Common myeloid progenitor, CD34-positive (primary cell): ENCODE measurements at regions not wholly inside any gene's neighbourhood (a gene's known extent, or its start where the extent isn't known, plus 50 kb on each side); places are given as distances from the start of the nearest gene placed in this dataset.

Experiments used
- CTCF ChIA-PET: fragments of 350-600 bp; sonication (Branson Sonifier 250); formaldehyde crosslinking; loops from one replicate; lab custom pipeline; 2021; ENCODE audit warnings: antibody characterized with exemption; lab: Charles Lee
- POLR2A ChIA-PET: fragments of 350-600 bp; sonication (Branson Sonifier 250); formaldehyde crosslinking; loops from one replicate; lab custom pipeline; 2021; ENCODE audit warnings: antibody characterized with exemption; lab: Charles Lee
- DNase-seq, 3 donors: peaks; one replicate each; pipeline versions ENCODE4 v3.0.0 to v3.0.0-alpha.2; 2013
- H3K27ac ChIP-seq, 2 experiments: 1 replicate in 1 of 2; 2 replicates in 1 of 2; pipeline ENCODE4 v1.7.0; 2013; ENCODE audit warnings: inconsistent platforms in 2 of 2, low read length in 2 of 2, mild to moderate bottlenecking in 2 of 2, low read depth in 1 of 2, moderate library complexity in 1 of 2; ENCODE audit not compliant: severe bottlenecking in 2 of 2, insufficient read depth in 1 of 2, poor library complexity in 1 of 2
- H3K27me3 ChIP-seq, 5 experiments: replicated peaks in 2 of 5; 1 replicate in 3 of 5; 2 replicates in 2 of 5; pipeline versions ENCODE4 v1.6.1 to v1.7.0; 2013; ENCODE audit warnings: low read length in 4 of 5, mild to moderate bottlenecking in 2 of 5, moderate library complexity in 2 of 5, inconsistent platforms in 1 of 5; ENCODE audit not compliant: insufficient read depth in 5 of 5, control insufficient read depth in 4 of 5
- H3K36me3 ChIP-seq, 4 experiments: 1 replicate in 2 of 4; 2 replicates in 2 of 4; pipeline versions ENCODE4 v1.6.1 to v1.7.0; 2013; ENCODE audit warnings: low read length in 3 of 4, control low read depth in 1 of 4, mild to moderate bottlenecking in 1 of 4; ENCODE audit not compliant: control insufficient read depth in 4 of 4, insufficient read depth in 4 of 4
- H3K4me1 ChIP-seq, 4 experiments: 1 replicate in 3 of 4; 2 replicates in 1 of 4; pipeline versions ENCODE4 v1.6.1 to v1.7.1; 2013; ENCODE audit warnings: low read length in 3 of 4, mild to moderate bottlenecking in 3 of 4, control low read depth in 1 of 4, inconsistent platforms in 1 of 4, moderate library complexity in 1 of 4; ENCODE audit not compliant: control insufficient read depth in 4 of 4, insufficient read depth in 4 of 4; ENCODE audit errors: control extremely low read depth in 1 of 4
- H3K4me3 ChIP-seq, 7 experiments: 1 replicate in 4 of 7; 2 replicates in 3 of 7; pipeline versions ENCODE4 v1.5.1 to v1.7.0; 2013; ENCODE audit warnings: mild to moderate bottlenecking in 7 of 7, low read length in 6 of 7, moderate library complexity in 6 of 7, inconsistent platforms in 2 of 7, low read depth in 2 of 7, control low read depth in 1 of 7; ENCODE audit not compliant: insufficient read depth in 4 of 7, control insufficient read depth in 1 of 7; ENCODE audit errors: extremely low read depth in 1 of 7
- H3K9me3 ChIP-seq, 5 experiments: 1 replicate in 4 of 5; 2 replicates in 1 of 5; pipeline versions ENCODE4 v1.6.1 to v1.7.1; 2013; ENCODE audit warnings: low read length in 4 of 5, mild to moderate bottlenecking in 2 of 5, inconsistent platforms in 1 of 5, low read depth in 1 of 5, moderate library complexity in 1 of 5; ENCODE audit not compliant: control insufficient read depth in 4 of 5, insufficient read depth in 2 of 5; ENCODE audit errors: control extremely low read depth in 1 of 5
- WGBS: methylation state at CpG from one replicate; pipeline ENCODE4 v1.1.5; 2013; ENCODE audit not compliant: insufficient coverage; 5-methylcytosine and 5-hydroxymethylcytosine counted together

GRCh38 chr12:67589078-67589477 is 59.5 kb upstream of the DYRK2 start:
- no peak for DNase-seq
- Histone ChIP-seq H3K27ac (no peak overlapping the region), H3K27me3 (no peaks in the 10 kb centered on the region), H3K4me3 (no peak overlapping the region), H3K4me1 (peaks cover 2 to 23% (median 15%) of the 10 kb centered on the region in 4 experiments), H3K9me3 (no peaks in the 10 kb centered on the region), H3K36me3 (no peaks in the 10 kb centered on the region)
- ChIA-PET CTCF (interaction anchor here (3.8 kb wide), 1 partner anchor 8 kb away, joined by 9 read pairs; no protein-coding TSS in a partner anchor), POLR2A (no interaction called here)
- 100% methylated on average over 3 of the region's 3 CpGs for WGBS

- Histone ChIP-seq H3K9me3 (no peaks in the 10 kb centered on the region), H3K4me3 (peak overlapping the region in 4 of 7 experiments; percentile 2 to 67 (median 8)), H3K27me3 (no peaks in the 10 kb centered on the region), H3K27ac (peak overlapping the region in 1 of 2 experiments; percentile 60), H3K4me1 (peaks cover 2 to 26% (median 15%) of the 10 kb centered on the region in 4 experiments), H3K36me3 (no peaks in the 10 kb centered on the region)
- CTCF ChIA-PET = interaction anchor here (1.2 to 3.8 kb wide), 2 partner anchors 9 to 10 kb away, joined by 3 to 9 read pairs; no protein-coding TSS in a partner anchor
- WGBS = 0% methylated on average over 2 of the region's 4 CpGs
- POLR2A ChIA-PET = no interaction called here
- DNase-seq = peak; percentile 66 to 91 (median 86)
Measured at GRCh38 chr12:67590149-67590790, 58.3 kb upstream of the DYRK2 start.

GRCh38 chr12:67592228-67593011 is 56.1 kb upstream of the DYRK2 start:
- ChIA-PET CTCF (interaction anchor here (3.8 kb wide), 1 partner anchor 12 kb away, joined by 9 read pairs; no protein-coding TSS in a partner anchor), POLR2A (no interaction called here)
- Histone ChIP-seq H3K36me3 (no peaks in the 10 kb centered on the region), H3K4me1 (peaks cover 2 to 26% (median 15%) of the 10 kb centered on the region in 4 experiments), H3K9me3 (no peaks in the 10 kb centered on the region), H3K27me3 (no peaks in the 10 kb centered on the region), H3K4me3 (no peak overlapping the region), H3K27ac (no peak overlapping the region)
- WGBS = 100% methylated on average over 1 of the region's 2 CpGs
- DNase-seq = peak; percentile 33 to 80 (median 79)

DNA sequence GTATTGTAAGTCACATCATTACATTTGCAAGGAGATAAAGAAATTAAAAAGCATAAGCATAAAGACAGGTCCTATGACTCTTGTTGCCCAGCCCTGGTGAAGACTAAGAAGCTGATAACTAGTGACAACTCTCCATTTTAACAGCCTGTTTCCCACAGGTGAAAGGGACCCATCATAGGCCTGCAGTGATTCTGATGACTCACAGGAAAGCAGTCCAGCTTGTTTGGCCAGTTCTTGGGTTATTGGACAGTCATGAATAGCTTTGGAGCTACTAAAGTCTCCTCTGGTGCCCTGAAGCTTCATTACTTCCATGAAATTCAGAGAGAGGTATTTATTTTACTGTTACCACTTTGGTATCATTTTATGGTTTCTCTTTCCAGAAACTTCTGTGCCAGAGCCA is 55.5 kb upstream of the DYRK2 start:
- Histone ChIP-seq H3K36me3 (no peaks in the 10 kb centered on the region), H3K27me3 (no peaks in the 10 kb centered on the region), H3K27ac (no peak overlapping the region), H3K4me1 (peaks cover 2 to 26% (median 15%) of the 10 kb centered on the region in 4 experiments), H3K9me3 (peaks cover 0 to 2% (median 0%) of the 10 kb centered on the region in 5 experiments), H3K4me3 (no peak overlapping the region)
- ChIA-PET CTCF (interaction anchor here (3.8 kb wide), 1 partner anchor 12 kb away, joined by 9 read pairs; no protein-coding TSS in a partner anchor), POLR2A (no interaction called here)
- DNase-seq = peak in 1 of 3 donors; percentile 11

DNA sequence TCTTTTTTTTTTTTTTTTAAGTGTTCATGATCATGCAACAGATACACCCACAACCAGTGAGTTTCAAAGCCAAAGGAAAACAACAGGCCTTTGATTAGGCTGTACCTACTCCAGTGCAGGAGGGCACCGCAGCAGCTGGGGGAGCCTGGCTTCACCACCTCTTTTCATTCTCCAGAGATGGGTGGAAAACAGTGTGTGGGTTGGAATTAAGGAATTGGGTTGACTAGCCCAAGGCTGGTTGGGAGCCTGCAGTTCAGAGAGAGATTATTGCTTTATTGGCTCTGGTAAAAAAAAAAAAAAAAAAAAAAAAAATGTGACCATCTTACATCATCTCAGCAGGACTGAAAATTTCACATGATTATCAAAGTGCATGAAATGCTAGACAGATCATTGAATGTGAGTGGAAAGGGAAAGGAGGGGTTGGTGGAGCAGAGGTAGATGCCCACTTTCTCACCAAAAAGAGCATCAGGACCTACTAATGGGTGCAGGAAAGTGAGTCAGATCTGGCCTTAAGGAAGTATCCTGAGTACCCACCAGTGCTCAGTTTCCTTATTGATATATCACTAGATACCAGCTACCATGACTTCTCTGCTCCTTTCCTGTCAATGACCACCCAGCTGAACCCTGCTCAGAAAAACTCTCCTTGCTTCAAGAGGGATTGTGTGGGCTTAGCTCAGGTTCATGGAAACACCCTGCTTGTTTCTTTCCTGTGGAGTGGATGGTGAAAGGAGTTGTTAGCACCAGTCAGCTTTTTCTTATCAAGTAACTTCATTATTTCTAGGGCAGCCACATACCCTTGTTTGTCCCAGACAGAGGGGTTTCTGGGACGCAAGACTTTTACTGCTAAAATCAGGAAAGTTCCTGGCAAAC is 54.8 kb upstream of the DYRK2 start:
- Histone ChIP-seq H3K4me3 (no peak overlapping the region), H3K27ac (no peak overlapping the region), H3K4me1 (peaks cover 2 to 26% (median 15%) of the 10 kb centered on the region in 4 experiments), H3K36me3 (no peaks in the 10 kb centered on the region), H3K9me3 (peaks cover 0 to 2% (median 0%) of the 10 kb centered on the region in 5 experiments), H3K27me3 (no peaks in the 10 kb centered on the region)
- ChIA-PET POLR2A (no interaction called here), CTCF (interaction anchor here (1.2 kb wide), 1 partner anchor 55 kb away, joined by 3 read pairs; the partner anchor contains the start of gene DYRK2)
- no peak for DNase-seq
- WGBS = 100% methylated on average over 1 of the region's 2 CpGs

DNA sequence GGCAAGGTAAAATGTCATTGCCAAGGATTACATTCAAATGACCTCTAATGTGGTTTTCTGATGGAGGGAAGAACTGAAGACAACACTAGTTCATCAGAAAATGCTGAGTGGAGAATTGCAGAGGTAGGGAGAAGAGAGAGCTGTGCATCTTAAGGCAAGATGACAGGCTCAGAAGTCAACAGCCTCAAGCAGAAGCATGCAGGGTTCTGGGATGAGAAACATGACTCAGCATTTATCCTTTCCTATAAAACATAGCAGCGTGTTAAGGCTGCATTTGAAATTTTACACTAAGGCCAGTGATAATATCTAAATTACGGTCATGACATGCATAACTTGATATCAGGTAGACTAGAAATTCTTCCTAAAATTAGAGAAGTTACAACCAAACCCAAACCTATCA is 53.7 kb upstream of the DYRK2 start:
- H3K4me3 ChIP-seq = no peak overlapping the region
- H3K27ac ChIP-seq = no peak overlapping the region
- DNase-seq = peak in 2 of 3 donors; percentile 18 to 23
- WGBS = no CpG with 5 or more reads among the region's 2 CpGs
- POLR2A ChIA-PET = no interaction called here
- H3K9me3 ChIP-seq = peaks cover 0 to 2% (median 0%) of the 10 kb centered on the region in 5 experiments
- H3K27me3 ChIP-seq = no peaks in the 10 kb centered on the region
- CTCF ChIA-PET = interaction anchor here (1.2 kb wide), 1 partner anchor 53 kb away, joined by 3 read pairs; the partner anchor contains the start of gene DYRK2
- H3K4me1 ChIP-seq = peaks cover 2 to 21% (median 11%) of the 10 kb centered on the region in 4 experiments
- H3K36me3 ChIP-seq = no peaks in the 10 kb centered on the region
